NCI-H82 (cell line): ENCODE measurements at regions not wholly inside any gene's neighbourhood (a gene's known extent, or its start where the extent isn't known, plus 50 kb on each side); places are given as distances from the start of the nearest gene placed in this dataset.

Experiments
- DNase-seq: peaks from one replicate; lab custom pipeline; 2025; lab: John Stamatoyannopoulos, UW

DNA sequence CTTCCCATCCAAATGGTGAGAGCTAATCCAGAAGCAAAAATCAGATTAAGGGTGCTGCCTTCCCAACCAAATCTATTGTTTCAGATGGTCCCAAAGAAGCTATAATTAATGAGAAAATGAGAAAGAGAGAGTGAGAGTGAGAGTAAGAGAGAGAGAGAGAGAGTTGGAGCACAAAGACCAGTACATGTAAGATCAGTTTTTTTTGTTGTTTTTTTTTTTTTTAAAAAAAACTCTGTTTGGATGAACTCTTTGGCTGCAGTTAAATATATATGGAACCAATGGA, 305.6 kb downstream of the PTEN start:
- DNase-seq: no peak

GRCh38 chr10:88170628-88171027, 307.2 kb downstream of the PTEN start:
- DNase-seq: no peak

GRCh38 chr10:88172159-88172558, 308.7 kb downstream of the PTEN start:
- DNase-seq: no peak

- no peak for DNase-seq
Observed at GRCh38 chr10:88174391-88174790, 311.0 kb downstream of the PTEN start.

DNA sequence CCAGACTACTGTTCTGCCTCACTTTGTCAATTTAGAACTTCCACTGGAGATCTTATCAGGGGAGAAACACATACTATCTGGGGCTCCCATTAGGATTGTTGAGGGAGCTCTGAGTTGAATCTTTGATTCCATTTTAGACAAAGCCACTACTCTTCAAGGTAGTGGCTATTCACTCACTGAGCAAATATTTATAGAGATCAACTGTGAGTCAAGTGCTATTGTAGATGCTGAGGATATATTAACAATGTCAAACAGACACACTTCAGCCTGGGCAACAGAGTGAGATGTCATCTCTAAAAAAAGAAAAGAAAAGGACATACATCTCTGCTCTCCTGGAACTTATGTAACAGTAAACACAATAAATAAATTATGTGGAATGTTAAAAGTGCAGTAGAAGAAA, 315.3 kb downstream of the PTEN start:
- no peak for DNase-seq

GRCh38 chr10:88179831-88180230, 316.4 kb downstream of the PTEN start:
- DNase-seq: no peak

DNA sequence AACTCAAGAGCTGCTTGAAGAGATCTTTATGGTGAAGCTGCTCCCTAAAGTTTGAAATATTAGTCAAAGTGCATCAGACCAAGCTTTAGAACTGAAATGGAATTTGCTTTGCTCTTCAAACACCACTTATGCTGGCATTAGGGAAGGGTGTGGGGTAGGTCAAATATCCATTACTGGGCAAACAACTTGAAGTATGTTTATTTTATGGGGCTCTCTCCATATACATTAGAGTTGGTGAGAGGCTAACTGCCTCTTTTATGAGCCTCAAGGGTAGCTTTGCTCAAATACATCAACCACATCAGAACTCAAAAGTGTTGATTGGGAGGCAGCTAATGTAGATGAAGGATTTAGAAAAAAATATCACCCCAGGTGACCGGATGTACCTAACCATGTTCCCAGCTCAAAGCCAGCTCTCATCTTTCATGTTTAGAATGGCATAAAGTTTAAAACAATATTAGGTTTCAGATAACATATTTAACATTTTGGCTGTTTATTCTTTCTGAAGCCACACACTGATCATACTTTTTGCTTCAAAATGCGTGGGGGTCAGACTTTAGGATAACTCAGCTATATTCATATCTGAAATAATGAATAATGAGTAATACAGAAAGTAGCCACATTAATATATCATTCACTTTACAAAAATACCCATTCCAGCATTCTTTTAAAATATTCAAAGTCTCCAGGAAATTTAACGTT, 318.6 kb downstream of the PTEN start:
- no peak for DNase-seq

DNA sequence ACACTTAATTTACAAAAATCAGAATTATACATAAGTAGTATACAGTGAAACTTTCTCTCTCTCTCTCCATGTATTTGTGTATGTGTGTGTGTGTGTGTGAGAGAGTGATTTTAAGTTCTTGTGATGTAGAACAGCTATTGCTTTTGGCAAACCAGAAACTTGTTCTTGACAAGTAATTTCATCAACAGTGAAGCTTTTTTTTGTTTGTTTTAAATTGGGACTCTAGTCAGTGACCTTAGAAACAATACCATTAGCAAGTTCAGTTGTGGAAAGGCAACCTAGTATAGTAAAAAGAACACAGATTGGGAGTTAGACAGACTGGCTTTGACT, 319.1 kb downstream of the PTEN start:
- no peak for DNase-seq

- DNase-seq: no peak
Observed at GRCh38 chr10:88184543-88185297, 321.3 kb downstream of the PTEN start.

GRCh38 chr10:88185830-88186229, 322.4 kb downstream of the PTEN start:
- no peak for DNase-seq

- no peak for DNase-seq
Observed at GRCh38 chr10:88186335-88186734, 322.9 kb downstream of the PTEN start.

- no peak for DNase-seq
Observed at GRCh38 chr10:88187472-88187871, 324.0 kb downstream of the PTEN start.

DNA sequence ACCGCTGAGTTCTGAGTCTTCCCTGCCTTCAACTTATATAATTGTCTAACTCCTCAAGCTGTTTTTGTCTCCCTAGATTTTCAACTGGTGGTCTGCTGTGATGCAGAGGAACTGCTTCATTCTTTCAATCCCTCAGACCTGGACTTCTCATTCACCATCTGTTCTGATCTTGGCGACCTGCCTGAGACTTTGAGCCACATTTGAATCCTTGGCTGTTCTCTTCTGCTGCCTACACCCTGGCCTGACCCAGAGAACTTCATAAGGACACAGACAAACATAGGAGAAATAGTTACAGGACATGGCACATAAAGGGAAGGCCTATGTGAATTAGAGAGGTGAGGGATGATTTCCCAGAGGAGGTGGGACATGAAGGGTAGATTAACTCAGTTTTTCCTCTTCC, 326.7 kb downstream of the PTEN start:
- no peak for DNase-seq

DNA sequence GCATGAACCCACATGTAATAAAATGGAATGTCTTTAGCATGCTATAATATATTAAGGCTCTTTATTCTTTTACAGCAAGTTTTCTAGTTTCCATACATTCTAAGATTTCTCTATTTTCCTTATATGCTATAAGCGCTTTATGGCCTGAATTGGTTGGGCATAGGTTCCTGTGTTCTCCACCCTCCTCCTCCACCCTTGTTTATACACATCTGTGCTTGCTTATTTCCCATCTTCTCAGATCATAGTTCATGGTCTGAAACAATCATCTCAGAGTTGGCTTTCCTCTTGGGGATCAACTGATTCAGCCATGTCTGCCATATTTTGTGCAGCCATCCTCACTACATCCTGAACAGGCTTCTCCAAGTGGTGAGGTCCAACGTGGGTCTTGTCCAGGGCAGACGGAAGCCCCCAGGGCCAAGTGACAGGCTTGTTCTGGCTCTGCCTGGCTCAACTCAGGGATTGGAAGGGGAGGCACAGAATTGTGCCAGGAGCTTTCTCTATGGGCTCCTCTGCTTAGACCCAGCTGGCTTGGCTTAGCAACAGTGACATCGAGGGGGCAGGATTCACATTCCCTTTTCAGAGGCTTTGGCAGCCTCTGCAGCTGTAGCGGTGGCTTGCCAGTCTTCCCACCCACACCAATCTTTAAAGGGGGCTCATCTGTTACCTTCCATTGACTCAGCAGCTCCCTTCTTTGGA, 327.3 kb downstream of the PTEN start:
- no peak for DNase-seq

- no peak for DNase-seq
Observed at GRCh38 chr10:88193018-88193417, 329.6 kb downstream of the PTEN start.

GRCh38 chr10:88194041-88194887, 330.8 kb downstream of the PTEN start:
- no peak for DNase-seq

DNA sequence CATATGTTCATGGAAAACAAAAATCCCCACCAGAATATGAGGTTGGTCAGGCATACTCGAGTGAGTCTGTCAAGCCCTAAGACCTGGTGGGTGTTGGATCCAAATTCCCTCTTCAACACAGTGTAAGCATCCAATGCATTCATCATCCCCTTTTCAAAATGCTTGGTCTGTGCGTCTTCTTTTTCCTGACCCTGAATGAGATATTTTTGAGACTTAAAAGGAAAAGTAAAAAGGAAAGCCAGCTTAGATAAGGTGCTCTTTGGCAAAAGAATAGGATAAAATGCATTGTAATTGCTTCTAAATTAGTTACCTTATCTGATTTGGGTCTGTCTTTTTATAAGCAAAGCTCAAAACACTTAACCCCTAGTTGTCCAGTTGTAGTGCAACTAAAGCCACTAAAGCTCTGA, 331.5 kb downstream of the PTEN start:
- DNase-seq: no peak

DNA sequence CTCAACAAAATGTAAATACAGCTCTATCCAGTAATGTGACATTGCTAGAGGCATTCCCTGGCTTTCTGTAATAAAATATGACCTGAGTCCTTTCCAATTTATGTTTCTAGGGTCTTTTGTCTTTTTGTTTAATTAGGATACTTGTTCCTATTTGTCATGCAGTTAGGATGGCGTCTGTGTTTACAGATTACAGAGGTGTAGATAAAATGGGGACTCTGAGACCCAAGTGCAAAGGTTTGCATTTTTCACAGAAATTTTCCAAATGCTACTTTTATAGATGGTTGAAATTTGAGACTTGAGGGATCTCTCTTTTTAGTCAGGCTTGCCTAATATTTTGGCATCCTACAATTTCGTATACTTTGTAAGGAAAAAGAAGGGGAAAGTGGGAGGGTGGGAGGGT, 332.4 kb downstream of the PTEN start:
- no peak for DNase-seq

- DNase-seq: no peak
Observed at GRCh38 chr10:88196291-88196690, 332.9 kb downstream of the PTEN start.

- DNase-seq: no peak
Observed at GRCh38 chr10:88198023-88198422, 334.6 kb downstream of the PTEN start.

DNA sequence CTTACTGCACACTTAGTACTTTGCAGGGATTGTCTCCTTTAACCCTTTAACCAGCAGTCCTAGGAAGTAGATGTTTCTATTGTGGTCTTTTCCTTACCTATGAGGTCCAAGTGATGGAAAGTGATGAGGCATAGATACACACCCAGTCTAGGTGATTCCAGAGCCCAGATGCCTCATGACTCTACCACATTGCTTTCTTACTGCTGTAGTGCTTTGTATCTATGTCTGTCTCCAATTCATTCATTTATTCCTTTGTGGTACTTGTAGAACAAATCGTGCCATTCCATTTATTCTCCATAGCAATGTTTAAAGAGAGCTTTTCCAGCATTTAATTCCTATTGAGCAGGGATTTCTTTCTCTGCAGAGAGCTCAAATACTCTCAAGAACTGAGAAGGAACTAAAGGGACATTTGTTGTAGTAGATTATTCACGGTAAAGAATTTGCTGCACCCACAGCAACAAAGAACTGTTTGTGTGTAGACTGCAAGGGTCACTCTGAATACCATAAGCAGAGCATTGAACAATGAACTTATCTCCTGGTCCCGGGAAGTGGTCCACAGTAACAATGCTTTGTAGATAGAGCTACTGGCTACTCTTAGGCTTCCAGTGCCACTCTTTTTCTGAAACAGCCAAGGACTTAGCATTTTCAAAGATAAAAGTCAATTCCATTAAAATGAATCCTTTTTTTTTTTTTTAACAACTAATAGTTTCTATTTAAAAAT, 337.0 kb downstream of the PTEN start:
- no peak for DNase-seq

- DNase-seq: no peak
Observed at GRCh38 chr10:88205842-88206446, 342.5 kb downstream of the PTEN start.
